Dendritic cell treated with granulocyte-macrophage colony-stimulating factor and Interleukin-4, amounts not matched to agents 40 ng/mL and 50 ng/mL, for 4 days (primary cell): ENCODE measurements at regions not wholly inside any gene's neighbourhood (a gene's known extent, or its start where the extent isn't known, plus 50 kb on each side); places are given as distances from the start of the nearest gene placed in this dataset.
"Not testable (repeated sequence)": the region's sequence is repeated elsewhere in the genome, so short reads cannot be mapped to it uniquely, and the experiment has no call there.

ENCODE experiments used
- H3K27ac Mint-ChIP-seq: one replicate; pipeline ENCODE4 v1.8.0; 2022; ENCODE audit warnings: mild to moderate bottlenecking, mixed read lengths
- H3K27me3 Mint-ChIP-seq: one replicate; pipeline ENCODE4 v1.8.0; 2022; ENCODE audit warnings: mild to moderate bottlenecking, mixed read lengths
- H3K36me3 Mint-ChIP-seq: one replicate; pipeline ENCODE4 v1.8.0; 2022; ENCODE audit warnings: low read depth, mixed read lengths
- H3K4me1 Mint-ChIP-seq: one replicate; pipeline ENCODE4 v1.8.0; 2022; ENCODE audit warnings: low read depth, mixed read lengths
- H3K4me3 Mint-ChIP-seq: one replicate; pipeline ENCODE4 v1.8.0; 2022; ENCODE audit warnings: mild to moderate bottlenecking, moderate library complexity, mixed read lengths
- H3K9me3 Mint-ChIP-seq: one replicate; pipeline ENCODE4 v1.8.0; 2022; ENCODE audit warnings: mixed read lengths
- intact Hi-C: fragments of 100-400 bp; cut with micrococcal nuclease; formaldehyde crosslinking; loops from one replicate; pipeline ENCODE4 v1.15.0; 2022

- no peaks in the 10 kb centered on the region for H3K9me3 Mint-ChIP-seq
- no peaks in the 10 kb centered on the region for H3K27me3 Mint-ChIP-seq
- intact Hi-C loops = no loop called here
- H3K27ac Mint-ChIP-seq = no peak overlapping the region
- H3K4me3 Mint-ChIP-seq = no peak overlapping the region
- no peaks in the 10 kb centered on the region for H3K4me1 Mint-ChIP-seq
- no peaks in the 10 kb centered on the region for H3K36me3 Mint-ChIP-seq
Measured at GRCh38 chr5:125470280-125470902, 724.0 kb upstream of the ZNF608 start.

GRCh38 chr5:125476901-125477585, 730.6 kb upstream of the ZNF608 start:
- H3K27me3 Mint-ChIP-seq = no peaks in the 10 kb centered on the region
- intact Hi-C loops = no loop called here
- no peaks in the 10 kb centered on the region for H3K9me3 Mint-ChIP-seq
- H3K27ac Mint-ChIP-seq = no peak overlapping the region
- no peak overlapping the region for H3K4me3 Mint-ChIP-seq
- H3K36me3 Mint-ChIP-seq = no peaks in the 10 kb centered on the region
- H3K4me1 Mint-ChIP-seq = no peaks in the 10 kb centered on the region

DNA sequence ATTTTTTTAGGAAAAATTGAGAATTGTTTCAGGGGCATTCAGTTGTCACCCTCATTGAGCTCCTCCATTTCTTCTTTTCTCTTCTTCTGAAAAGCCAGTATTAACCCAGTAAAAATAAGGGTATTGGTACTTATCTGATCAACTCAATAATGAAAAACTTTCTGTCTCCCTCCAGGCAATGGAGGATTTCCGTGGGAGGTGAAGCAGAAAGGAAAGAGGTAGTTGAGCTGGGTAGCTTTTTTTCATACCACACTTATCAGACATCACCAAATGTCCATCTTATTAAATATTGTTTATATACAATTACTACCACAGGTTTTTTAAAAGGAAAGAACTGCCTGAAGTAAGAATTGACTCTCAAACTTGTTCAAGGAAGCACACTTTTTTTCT, 731.1 kb upstream of the ZNF608 start:
- Mint-ChIP-seq H3K4me3 (no peak overlapping the region), H3K27ac (no peak overlapping the region), H3K9me3 (no peaks in the 10 kb centered on the region), H3K27me3 (no peaks in the 10 kb centered on the region), H3K4me1 (no peaks in the 10 kb centered on the region), H3K36me3 (no peaks in the 10 kb centered on the region)
- intact Hi-C loops = no loop called here

- H3K9me3 Mint-ChIP-seq = no peaks in the 10 kb centered on the region
- no peaks in the 10 kb centered on the region for H3K4me1 Mint-ChIP-seq
- no peaks in the 10 kb centered on the region for H3K27me3 Mint-ChIP-seq
- intact Hi-C loops = no loop called here
- H3K4me3 Mint-ChIP-seq = no peak overlapping the region
- no peak overlapping the region for H3K27ac Mint-ChIP-seq
- H3K36me3 Mint-ChIP-seq = no peaks in the 10 kb centered on the region
Measured at GRCh38 chr5:125478599-125478998, 732.2 kb upstream of the ZNF608 start.

DNA sequence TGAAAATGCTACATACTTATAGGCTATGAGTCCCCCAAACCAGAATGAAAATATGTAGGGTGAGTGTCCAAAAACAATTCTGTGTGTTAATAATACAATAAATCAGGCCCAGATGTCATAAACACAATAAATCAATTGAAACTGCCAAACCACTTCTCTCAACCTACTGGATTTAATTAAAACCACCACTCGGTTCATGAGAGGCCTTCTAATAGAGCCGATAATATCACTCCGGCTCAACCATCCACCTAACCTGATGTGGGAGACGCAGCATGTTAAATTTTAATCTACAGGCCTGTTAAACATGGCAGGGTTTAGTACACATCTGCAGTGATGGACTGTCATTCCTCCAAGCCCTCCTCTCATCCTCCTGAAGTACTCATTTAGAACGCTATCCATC, 734.5 kb upstream of the ZNF608 start:
- intact Hi-C loops = no loop called here
- no peak overlapping the region for H3K27ac Mint-ChIP-seq
- H3K27me3 Mint-ChIP-seq = no peaks in the 10 kb centered on the region
- no peaks in the 10 kb centered on the region for H3K4me1 Mint-ChIP-seq
- H3K36me3 Mint-ChIP-seq = no peaks in the 10 kb centered on the region
- no peaks in the 10 kb centered on the region for H3K9me3 Mint-ChIP-seq
- no peak overlapping the region for H3K4me3 Mint-ChIP-seq

DNA sequence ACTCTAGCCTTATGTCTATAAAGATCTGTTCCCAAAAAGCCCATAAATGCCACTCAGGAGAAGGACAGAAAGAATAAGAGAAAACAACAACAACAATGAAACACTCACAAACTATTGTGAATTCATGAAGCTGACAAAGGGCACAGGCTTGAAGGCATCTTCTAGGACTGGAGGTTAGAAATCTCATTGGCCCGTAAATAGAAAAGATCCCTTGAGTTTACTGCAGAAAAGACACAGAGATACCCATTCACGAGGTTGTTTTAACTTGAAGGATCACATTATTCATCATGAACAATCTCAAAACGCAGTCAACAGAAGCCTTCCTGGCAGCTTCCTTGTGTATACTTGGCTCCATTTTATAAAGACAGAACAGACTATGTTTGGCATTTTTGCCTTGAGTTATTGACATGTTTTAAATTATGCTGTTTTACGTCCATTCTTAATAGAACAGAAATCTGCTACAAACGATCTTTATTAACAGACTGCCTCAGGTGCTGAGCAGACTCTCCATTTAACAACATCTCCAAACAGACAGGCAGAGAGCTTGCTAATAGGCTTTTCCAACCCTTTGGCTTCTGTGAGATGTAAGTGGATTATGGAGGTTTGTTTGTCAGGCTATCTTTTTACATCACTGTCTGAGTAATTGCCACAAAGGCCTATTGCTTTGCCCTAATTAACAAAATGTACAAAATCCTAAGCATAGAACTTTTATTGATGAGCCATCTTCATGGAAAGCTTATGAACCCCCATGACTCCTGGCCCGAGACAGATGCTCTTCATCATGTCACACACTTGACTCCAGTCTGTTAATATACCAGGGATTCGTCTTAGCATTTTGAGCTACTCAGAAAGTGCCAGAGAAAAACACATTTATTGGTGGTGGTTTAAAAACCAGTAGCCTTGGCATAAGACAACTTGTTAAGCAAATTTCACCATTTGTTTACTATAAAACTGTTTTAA, 735.3 kb upstream of the ZNF608 start:
- Mint-ChIP-seq H3K27ac (no peak overlapping the region), H3K27me3 (no peaks in the 10 kb centered on the region), H3K36me3 (no peaks in the 10 kb centered on the region), H3K9me3 (no peaks in the 10 kb centered on the region), H3K4me1 (no peaks in the 10 kb centered on the region), H3K4me3 (no peak overlapping the region)
- intact Hi-C loops = no loop called here

DNA sequence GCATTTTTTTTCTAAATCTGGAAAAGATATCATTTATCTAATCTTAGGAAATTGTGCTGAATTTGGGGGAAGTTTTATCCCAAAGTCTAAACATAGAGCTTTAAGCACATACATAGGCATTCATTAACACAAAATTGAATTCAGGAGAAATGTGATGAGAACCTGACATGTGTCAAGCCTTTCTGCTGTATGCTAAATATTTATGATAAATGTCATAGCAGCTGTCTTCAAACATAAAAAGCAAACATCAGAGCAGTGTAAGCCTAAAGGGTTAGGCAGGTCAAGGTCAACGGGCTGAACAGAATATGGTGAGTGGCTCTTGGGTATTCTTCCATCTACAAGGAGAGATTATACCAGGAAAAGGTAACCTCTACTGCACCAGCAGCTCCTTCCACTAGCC, 737.2 kb upstream of the ZNF608 start:
- intact Hi-C loops = no loop called here
- Mint-ChIP-seq H3K27ac (no peak overlapping the region), H3K9me3 (no peaks in the 10 kb centered on the region), H3K27me3 (no peaks in the 10 kb centered on the region), H3K4me3 (no peak overlapping the region), H3K36me3 (no peaks in the 10 kb centered on the region), H3K4me1 (no peaks in the 10 kb centered on the region)

- Mint-ChIP-seq H3K9me3 (no peaks in the 10 kb centered on the region), H3K27ac (no peak overlapping the region), H3K27me3 (no peaks in the 10 kb centered on the region), H3K4me3 (no peak overlapping the region), H3K36me3 (no peaks in the 10 kb centered on the region), H3K4me1 (no peaks in the 10 kb centered on the region)
- intact Hi-C loops = no loop called here
Measured at GRCh38 chr5:125484272-125484741, 737.9 kb upstream of the ZNF608 start.

GRCh38 chr5:125484742-125485641, 738.6 kb upstream of the ZNF608 start:
- Mint-ChIP-seq H3K27me3 (no peaks in the 10 kb centered on the region), H3K4me1 (no peaks in the 10 kb centered on the region), H3K36me3 (no peaks in the 10 kb centered on the region), H3K9me3 (no peaks in the 10 kb centered on the region), H3K4me3 (no peak overlapping the region), H3K27ac (no peak overlapping the region)
- intact Hi-C loops = no loop called here

- no peaks in the 10 kb centered on the region for H3K36me3 Mint-ChIP-seq
- no peaks in the 10 kb centered on the region for H3K4me1 Mint-ChIP-seq
- no peaks in the 10 kb centered on the region for H3K9me3 Mint-ChIP-seq
- H3K27me3 Mint-ChIP-seq = no peaks in the 10 kb centered on the region
- no peak overlapping the region for H3K27ac Mint-ChIP-seq
- H3K4me3 Mint-ChIP-seq = no peak overlapping the region
- intact Hi-C loops = no loop called here
Measured at GRCh38 chr5:125485771-125486170, 739.3 kb upstream of the ZNF608 start.

DNA sequence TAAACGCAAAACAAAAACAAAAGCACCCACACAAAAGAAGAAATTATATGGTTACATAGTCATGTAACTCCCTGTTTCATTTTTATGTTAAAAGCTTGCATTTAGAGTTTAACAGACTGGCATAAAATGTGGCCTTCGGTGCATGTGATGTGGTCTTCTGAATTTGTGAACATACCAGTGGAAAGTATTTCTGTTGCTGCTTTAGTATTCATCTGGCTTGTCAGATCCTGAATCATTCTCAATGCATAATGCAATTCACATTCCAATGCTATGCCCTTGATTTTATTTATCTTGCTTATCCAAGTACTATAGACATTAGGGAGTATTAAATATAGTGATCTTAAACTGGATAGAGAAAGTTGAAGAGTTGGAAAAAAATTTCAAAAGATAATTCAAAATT, 740.2 kb upstream of the ZNF608 start:
- no peak overlapping the region for H3K4me3 Mint-ChIP-seq
- H3K9me3 Mint-ChIP-seq = no peaks in the 10 kb centered on the region
- H3K27ac Mint-ChIP-seq = no peak overlapping the region
- intact Hi-C loops = no loop called here
- H3K4me1 Mint-ChIP-seq = no peaks in the 10 kb centered on the region
- no peaks in the 10 kb centered on the region for H3K27me3 Mint-ChIP-seq
- no peaks in the 10 kb centered on the region for H3K36me3 Mint-ChIP-seq

- intact Hi-C loops = no loop called here
- no peak overlapping the region for H3K4me3 Mint-ChIP-seq
- H3K36me3 Mint-ChIP-seq = no peaks in the 10 kb centered on the region
- H3K27ac Mint-ChIP-seq = no peak overlapping the region
- H3K4me1 Mint-ChIP-seq = no peaks in the 10 kb centered on the region
- no peaks in the 10 kb centered on the region for H3K27me3 Mint-ChIP-seq
- H3K9me3 Mint-ChIP-seq = no peaks in the 10 kb centered on the region
Measured at GRCh38 chr5:125487231-125487630, 740.8 kb upstream of the ZNF608 start.

- intact Hi-C loops, H3K4me3 Mint-ChIP-seq, H3K27me3 Mint-ChIP-seq, H3K9me3 Mint-ChIP-seq, H3K36me3 Mint-ChIP-seq, H3K4me1 Mint-ChIP-seq, H3K27ac Mint-ChIP-seq: not testable (repeated sequence)
Measured at GRCh38 chr5:125487652-125488051, 741.2 kb upstream of the ZNF608 start.
